Ovary (tissue), 3 donors: ENCODE measurements at regions not wholly inside any gene's neighbourhood (a gene's known extent, or its start where the extent isn't known, plus 50 kb on each side); places are given as distances from the start of the nearest gene placed in this dataset.

Experiments used
- POLR2A ChIP-seq: fragments of 450-650 bp; IDR thresholded peaks from one replicate; pipeline ENCODE4 v1.6.1; 2017; ENCODE audit warnings: antibody characterized with exemption, mild to moderate bottlenecking, moderate library complexity
- TF ChIP-seq, protein P1 (sequence below), 3 donors: fragments of 450-650 bp in 2 of 3; fragments of 200-600 bp in 1 of 3; IDR thresholded peaks; one replicate each; pipeline versions ENCODE4 v1.5.1 to v1.8.0; 2016 to 2022; ENCODE audit warnings: antibody characterized with exemption in 3 of 3, mild to moderate bottlenecking in 1 of 3
- donor health status: DM: no; HTN: no; CAD: no.

DNA sequence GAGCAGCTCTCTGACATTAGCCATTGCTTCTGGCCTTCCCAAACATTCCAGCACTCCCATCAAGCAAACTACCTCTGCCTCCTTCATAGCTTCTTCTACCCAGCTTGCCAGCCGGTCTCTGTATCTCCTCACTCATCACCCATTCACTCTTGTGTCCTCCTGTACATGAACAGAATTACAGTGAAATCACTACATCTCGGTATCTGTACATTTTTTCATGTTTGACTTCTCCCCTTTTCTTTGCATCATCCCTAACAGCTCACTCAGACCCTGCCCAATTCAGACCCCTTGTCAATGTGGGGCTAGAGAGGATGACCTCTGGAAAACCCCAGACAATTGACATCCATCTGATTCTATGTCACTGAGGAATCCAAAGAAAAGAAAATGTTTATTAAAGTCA, 335.8 kb downstream of the TNS1 start:
- TF ChIP-seq, protein P1, sequence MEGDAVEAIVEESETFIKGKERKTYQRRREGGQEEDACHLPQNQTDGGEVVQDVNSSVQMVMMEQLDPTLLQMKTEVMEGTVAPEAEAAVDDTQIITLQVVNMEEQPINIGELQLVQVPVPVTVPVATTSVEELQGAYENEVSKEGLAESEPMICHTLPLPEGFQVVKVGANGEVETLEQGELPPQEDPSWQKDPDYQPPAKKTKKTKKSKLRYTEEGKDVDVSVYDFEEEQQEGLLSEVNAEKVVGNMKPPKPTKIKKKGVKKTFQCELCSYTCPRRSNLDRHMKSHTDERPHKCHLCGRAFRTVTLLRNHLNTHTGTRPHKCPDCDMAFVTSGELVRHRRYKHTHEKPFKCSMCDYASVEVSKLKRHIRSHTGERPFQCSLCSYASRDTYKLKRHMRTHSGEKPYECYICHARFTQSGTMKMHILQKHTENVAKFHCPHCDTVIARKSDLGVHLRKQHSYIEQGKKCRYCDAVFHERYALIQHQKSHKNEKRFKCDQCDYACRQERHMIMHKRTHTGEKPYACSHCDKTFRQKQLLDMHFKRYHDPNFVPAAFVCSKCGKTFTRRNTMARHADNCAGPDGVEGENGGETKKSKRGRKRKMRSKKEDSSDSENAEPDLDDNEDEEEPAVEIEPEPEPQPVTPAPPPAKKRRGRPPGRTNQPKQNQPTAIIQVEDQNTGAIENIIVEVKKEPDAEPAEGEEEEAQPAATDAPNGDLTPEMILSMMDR (IDR thresholded peaks at IDR 0.05) = no peak
- TF ChIP-seq POLR2A = no peak
